HG03378 (cell line): ENCODE measurements at regions not wholly inside any gene's neighbourhood (a gene's known extent, or its start where the extent isn't known, plus 50 kb on each side); places are given as distances from the start of the nearest gene placed in this dataset.
A peak's percentile ranks its signal among the peaks of the same experiment; 100 is the strongest.

Source experiments
- ATAC-seq: cut with Tn5 transposase; IDR thresholded peaks from one replicate; pipeline ENCODE4 v1.9.1; 2021; ENCODE audit warnings: mild to moderate bottlenecking, moderate library complexity; ENCODE audit not compliant: unreplicated experiment

DNA sequence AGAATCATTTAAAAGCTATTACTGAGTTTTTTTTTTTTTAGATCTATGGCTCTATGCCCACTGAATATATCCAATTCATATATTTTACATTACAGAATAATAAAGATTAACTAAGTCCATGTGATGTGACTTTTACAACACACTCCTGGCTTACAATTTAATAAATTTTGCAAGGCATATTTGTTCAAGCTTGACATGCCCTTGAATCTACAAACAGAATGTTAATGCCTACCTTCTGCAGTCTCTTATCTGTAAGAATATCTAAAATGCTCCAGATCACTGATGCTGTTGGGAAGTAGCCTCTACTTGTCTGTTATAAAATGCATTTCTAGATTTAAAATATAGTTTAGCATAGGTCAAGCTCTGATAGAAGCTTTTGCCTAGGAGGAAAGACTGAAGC, 100.7 kb upstream of the RASGEF1B start:
- no peak for ATAC-seq

DNA sequence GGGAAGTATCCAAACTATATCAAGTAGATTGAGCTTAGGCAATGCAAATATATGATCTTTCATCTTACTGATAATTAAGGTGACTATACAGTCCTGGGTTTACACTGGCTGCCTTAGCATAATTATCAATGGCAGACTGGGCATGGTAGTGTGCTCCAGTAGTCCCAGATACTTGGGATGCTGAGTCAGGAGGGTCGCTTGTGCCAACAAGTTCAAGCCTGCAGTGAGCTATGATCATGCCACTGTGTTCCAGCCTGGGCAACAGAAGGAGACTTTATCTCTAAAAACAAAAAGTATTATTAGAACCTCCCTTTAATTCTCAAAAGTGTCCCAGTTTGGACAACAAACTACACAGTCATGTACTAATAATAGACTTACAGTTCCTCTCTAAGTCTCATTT, 99.4 kb upstream of the RASGEF1B start:
- ATAC-seq, result no peak

DNA sequence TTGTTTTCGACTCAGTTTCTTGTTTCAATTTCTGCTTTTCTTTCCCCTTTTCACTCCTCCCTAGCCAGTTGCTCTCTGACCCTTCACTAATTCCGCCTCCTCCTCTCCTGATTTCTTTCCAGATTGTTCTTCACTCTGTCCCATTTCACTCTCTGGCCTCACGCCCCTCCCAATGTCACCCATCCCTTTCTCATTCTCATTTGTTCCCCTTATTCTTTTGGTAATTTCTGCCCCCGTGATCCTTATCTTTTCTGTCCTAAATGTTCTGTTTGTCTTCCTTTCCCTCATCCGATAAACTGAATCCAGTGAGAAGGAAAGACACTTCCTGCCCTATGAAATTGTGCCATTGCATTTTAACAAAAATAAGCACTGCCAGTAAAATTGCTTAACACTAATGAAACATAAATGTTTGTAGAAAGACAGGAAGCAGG, 94.5 kb upstream of the RASGEF1B start:
- no peak for ATAC-seq

DNA sequence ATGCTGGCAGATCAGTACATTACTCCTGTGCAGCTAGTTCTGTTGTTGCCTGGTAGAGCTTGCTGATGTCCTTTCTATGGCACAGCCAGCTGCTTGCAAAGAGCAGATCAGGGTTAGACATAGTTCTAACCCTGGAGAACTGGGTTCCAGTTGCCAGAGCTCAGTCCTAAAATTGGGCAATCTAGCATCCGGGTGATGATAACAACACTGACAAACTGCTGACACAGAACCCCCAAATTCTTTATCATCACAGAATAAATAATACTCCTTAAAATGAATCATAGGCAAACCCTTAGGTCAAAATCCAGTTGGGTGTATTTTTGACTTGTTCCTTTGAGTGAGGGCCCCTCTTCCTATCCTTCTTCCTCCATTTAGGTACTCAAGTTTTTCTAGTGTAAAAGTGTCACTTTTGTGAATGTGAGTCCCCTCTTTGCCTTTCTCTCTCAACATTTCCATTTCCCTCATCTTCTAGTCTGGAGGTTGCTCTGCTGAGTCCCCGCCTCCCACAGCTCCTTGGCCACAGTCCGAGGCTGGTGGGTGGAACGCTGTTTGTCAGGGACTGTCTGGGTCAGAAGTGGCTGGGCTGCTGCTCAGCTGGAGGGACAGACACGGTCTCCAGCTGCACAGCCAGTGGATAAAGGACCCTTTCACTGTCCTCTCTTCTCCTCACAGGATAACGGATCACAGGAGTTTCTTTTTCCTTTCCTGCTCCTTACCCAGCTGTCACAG, 93.6 kb upstream of the RASGEF1B start:
- ATAC-seq, result no peak

DNA sequence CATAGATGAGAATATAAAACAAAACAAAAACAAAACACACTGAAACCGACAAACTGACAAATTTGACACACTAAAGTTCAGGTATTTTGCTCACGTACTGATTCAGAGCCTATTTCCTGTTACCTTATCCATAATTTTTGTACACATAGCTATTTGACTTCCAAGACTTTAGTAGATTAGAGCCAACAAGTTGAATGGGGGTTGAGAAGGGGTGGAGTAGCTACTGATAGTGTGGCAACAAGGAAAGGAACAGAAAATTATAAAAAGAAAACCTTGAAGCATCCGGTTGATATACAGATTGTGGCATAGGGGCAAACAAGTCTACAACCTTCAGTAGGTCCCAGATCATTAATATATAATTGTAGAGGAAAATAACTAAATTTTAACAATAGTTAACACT, 92.3 kb upstream of the RASGEF1B start:
- no peak for ATAC-seq

DNA sequence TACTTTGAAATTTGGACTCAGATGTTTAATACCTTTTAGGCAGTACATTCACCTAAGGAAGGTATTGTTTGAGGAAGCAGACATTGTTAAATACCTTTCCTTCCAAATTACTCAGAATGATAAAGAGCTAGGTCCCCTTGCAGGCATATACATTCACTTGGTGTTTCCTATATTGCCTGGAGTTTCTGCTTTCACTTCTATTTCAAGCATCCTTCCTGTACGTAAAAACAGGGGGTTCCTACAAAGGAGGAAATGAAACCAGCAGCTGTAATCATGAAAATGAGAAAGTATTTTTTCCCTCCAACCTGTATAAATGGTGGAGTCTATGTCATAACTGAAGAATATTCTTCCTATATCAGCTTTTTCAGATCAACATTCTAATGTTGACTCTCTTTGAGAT, 90.4 kb upstream of the RASGEF1B start:
- ATAC-seq, result peak; percentile 97

DNA sequence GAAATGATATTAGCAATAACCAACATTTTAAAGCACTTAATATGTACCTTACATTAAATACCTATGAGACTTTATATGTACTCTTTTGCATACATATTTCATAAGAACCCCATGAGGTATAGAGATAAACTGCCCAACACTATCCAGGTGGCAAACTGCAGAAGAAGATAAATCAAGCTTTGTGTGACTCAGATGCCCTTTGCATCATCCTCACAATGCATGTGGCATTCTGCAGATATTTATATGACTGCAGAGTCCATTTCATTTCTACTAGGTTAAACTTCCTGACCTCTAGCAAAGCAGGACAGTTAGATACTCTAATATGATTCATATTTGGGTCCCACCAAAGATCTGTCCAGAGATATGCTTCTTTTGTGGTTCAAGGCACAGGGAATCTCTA, 85.6 kb upstream of the RASGEF1B start:
- no peak for ATAC-seq

DNA sequence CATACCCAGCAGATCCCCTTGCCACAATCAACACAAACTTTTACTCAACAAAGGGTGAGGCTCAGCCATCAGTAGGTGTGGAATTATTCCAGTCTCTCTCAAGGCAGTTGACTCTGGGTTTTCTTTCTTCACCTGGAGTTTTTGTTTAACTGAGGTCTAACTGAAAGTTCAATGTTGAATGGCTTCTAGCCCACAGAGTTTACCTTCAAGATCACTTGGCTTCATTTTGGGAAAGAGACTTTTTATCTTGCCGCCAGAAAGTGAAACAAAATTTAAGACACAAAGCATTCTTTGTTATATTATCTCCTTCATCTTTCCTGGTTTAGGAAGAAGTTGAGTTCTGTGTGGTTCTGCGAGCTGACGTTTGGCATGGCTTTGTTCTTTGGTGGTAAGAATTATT, 83.8 kb upstream of the RASGEF1B start:
- ATAC-seq, result no peak

DNA sequence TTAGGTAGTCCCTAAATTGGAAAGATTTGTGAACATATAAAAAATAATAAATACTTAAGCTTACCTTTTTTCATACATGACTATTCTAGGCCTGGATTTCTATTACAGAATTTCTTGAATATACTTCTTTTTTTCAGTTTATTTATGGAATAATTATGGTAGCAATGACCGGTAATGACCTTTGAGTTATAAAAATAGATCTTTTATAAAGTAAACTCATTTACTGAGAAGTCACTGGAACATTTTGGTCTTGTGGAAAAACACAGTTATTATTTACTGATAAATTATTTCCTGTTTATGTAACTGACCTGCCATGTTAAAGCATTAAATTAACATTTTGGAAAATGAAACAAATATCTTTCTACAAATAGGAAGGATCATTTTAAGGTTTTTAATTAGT, 80.4 kb upstream of the RASGEF1B start:
- ATAC-seq, result no peak

DNA sequence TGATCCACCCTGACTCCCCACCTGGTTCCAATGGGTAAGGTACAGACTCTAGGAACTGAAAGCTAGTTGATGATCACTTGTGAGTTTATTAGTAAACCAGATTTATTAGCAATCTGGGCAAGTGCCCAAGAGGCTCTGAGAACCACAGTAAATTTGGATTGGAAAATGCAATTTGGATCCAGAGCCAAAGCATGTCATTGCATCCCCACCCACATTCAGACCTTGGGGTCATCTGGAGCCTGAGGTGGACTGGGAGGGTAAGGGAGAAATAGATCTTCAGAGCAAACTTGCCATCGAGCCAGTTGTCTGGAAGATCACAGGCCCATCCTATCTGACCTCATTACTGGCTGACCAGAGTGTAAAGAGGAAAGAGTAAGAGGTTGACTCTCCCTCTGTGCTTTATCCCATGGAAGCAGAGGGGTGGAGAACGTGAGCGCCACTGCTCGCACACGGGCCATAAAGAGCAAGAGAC, 78.7 kb upstream of the RASGEF1B start:
- no peak for ATAC-seq

DNA sequence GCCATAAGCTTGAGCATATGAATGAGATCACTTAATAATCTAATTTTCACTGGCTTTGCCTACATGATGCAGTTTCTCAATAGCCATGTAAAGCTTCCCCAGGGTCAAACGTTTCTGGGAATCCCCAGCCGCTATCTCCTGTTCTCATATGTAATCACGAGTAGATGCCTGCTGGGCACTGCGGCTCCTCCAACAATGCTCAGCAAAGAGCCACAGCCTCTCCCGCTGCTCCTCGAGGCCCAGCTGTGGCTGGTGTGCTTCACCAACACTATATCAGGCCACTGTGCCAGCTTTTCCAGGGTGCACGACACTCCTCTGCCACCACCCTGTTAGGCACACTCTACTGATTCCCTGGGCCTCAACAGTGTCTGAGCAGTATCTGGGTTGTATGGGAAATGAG, 78.3 kb upstream of the RASGEF1B start:
- no peak for ATAC-seq

DNA sequence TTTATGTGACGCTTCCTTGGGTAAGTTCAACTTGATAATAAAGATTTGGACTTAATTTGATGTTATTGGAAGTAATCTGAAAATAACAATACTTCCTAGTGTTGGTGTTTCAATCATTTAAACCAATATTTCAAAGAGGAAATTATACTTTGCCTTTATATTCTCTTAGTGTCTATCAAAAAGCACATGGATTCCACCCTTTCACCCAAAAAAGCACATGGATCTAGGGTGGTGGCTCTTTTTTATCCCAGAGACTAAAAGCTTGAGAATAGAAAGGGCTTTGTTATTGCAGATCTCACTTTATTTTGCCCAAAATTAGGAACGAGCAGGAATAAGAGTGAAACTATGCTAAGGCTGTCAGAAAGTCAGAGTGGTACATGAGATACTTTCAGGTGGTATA, 75.1 kb upstream of the RASGEF1B start:
- no peak for ATAC-seq

DNA sequence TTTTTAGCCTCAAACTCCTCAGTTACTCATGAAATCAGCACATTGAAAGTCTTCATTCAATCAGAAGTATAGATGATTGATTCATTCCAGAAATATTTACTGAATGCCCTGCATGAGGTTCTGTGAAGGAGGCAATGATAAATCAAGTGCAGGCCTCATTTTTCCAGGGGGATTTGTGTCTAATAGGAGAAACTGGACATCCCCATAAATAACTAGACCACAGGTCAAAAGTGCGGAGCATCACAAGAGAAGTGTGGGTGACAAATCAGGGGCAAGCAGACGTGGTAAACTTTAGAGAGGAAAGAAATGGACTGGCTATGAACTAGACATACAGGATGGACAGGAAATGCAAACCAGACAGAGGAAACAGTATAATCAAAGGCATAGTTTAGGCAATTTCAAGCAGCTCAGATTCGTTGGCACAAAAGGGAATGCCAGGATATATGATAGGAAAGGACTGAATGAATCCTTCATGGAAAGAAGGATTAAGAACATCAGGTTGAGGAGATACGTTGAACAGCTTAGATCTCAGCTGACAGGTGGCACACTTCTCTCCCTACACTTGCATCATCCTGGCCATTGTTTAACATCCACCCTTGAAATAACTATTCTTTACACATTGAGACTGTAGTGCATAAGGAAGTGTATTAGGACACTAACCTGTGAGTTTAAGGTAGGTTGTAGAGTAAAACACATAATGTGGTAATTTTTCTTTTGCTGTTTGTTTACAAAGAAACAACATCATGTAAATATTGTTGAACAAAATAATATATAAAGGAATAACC, 69.6 kb upstream of the RASGEF1B start:
- no peak for ATAC-seq

DNA sequence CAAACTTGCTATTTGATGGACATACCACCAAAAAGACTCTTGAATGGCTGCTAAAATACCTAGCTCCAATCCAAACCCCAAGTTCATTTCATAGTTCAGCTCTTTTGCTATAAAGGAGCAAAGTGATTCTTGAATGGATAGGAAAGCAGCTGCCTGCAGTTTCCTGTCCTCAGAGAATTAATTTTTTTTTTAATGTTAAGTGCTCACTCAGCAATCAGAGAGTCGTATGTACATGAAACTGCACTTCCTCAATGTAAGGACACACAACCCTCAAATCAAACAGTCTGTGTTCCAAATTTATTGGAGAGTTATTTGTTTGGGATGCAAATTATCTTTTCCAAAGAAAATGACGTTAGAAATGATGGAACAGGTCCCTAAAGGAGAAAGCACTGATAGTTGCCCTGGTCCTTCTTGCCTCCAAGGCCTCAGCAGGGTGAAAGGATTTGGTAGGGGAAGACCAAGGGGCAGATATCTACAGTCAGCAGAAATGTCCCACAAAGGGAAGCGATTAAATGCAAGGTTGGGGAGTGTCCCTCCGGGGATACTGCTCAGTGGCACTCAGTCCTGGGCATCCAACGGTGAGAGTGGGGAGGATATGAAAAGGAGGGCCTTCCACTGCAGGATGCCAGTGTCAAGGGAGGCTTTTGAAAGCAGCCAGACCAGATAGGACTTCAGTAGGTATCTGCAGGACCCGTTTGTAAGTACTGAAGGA, 67.2 kb upstream of the RASGEF1B start:
- ATAC-seq, result no peak

DNA sequence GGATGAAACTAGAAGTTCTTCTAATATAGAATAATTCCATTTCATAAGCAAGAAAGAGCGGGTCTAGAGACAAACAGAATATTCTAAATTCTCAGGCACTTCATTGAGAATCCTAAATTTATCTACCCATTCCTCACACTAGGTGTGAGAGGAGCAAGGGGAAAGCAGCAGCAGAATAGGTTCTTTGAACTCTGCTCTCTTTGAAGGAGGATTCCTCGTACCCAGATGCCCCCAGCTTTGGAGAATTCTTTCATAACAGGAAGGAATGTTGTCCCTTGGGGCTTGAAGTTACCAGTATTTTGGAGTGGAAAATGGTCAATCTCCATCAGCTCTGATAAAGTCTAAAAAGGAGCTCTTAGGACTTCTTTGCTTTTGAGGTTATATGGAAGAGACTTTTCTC, 59.7 kb upstream of the RASGEF1B start:
- ATAC-seq, result no peak

DNA sequence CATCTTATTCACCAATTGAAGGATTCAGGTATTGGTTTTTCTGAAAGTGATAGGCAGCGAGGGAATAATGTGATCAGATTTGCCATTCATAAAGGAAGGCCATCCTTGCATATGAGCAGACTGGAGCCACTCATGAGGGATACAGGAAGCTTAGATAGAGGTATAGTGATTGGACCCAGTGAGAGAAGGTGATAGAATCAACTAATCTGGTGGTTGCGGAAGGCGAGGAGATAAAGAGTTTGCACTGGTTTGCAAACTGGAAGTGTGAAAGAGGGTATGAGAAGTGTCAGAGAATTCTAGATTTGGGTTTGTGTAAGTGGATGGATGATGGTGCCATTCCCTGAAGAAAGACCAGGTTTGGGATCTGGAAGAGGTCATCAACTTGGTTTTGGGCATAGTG, 57.3 kb upstream of the RASGEF1B start:
- ATAC-seq, result no peak

DNA sequence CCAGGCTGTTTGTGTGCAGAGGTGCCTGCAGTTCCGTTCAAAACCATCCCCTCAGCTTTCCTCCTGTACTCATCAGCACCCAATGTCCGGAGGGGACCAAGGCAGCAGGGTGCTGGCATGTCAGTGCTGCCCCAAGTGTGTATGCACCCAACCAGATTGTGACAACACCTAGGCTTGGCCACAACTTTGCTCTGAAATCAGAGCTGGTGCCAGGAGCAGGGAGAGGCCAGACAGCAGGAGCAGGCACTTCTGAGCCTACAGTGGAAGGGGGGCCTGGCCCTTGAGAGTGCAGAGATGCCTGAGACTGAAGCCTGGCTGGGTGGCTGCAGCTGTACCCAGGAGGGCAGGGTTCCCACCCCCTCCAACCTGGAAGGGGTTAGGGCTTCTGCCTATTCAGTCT, 56.5 kb upstream of the RASGEF1B start:
- no peak for ATAC-seq

DNA sequence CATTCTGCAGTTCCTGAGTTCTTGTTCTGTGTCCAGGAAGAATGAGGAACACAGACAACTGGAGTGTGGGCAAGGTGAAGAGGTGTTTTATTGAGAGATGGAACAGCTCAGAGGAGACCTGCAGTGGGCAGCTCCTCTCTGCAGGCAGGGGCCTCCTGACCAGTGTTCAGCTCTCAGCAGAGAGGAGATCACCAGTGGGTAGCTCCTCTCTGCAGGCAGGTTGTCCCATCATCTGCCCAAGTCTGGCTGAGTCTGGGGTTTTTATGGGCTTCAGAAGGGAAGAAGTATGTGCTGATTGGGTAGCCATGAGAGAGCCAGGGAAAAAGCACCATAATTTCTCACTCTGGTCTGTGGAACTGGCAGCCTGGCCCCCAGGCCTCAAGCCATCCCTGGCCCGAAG, 56.0 kb upstream of the RASGEF1B start:
- ATAC-seq, result no peak

DNA sequence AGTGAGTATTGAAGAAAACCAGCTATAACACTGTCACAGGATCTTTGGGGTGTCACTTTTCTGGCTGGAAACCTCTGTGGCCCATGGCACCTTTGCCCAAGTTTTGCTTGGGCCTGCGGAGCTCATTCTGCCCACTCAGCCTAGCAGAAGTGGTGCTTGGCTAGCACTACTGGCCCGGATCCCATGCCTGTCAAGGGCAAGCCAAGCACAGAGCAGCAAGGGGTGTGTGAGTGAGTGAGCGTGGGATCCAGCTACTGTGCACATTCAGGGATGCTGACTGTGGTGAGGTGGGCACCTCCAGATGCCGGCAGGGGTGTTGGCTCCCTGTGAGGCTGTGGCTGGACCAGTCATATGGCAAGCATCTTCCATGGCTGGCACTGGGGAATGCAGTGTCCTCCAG, 55.4 kb upstream of the RASGEF1B start:
- ATAC-seq, result no peak

DNA sequence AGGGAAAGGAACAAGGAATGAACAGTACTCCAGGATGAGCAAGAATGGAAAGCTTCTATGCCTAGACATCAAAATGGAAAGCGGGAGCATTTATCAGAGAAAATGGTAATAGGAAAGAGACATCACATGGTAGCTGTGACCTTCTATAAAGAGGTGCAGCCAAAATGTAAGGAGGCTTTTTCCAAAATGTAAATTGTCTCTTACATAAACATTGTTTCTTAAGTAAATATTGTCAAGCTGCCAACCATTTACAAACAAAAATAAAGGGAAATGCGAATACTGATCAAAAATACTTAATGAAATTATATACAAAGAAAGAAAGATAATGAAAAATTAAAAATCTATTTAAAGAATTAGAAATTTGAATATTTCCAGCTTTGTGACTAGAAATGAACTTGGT, 55.0 kb upstream of the RASGEF1B start:
- no peak for ATAC-seq

DNA sequence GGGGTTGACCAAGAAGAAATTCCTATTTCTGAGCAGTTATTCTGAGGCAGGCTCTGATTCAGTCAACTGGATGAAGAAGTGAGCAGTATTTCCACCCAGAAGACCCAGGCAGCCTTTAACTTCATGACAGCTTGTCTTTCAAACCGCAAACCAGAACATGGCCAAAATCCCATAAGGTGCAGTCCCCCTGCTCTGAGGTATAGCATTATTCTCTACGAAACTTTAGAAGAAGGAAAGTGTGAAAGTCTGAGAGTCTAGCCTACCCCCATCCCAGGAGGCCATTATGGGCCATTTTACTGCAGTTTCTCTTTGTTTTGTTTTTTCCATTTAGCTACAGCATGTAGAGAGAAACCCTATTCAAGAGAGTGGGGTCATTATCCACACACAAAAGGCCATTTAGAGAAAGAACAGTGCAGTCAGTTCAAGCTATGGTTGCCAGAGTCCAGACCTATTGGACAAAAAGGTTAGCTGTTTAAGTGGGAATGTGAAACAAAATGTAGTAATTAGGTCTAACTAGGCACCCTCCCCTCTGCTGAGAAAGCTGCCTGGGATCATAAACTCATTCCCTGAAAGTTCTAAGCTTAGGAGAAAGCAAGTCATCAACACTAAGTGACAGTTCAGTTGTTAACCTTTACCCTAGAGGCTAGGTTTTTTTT, 52.1 kb upstream of the RASGEF1B start:
- no peak for ATAC-seq
